NOMO-1 (cell line): ENCODE measurements at regions not wholly inside any gene's neighbourhood (a gene's known extent, or its start where the extent isn't known, plus 50 kb on each side); places are given as distances from the start of the nearest gene placed in this dataset.

ENCODE experiments used
- DNase-seq, 2 experiments: peaks; one replicate each; lab custom pipeline; 2025; ENCODE audit not compliant: unreplicated experiment in 2 of 2; lab: John Stamatoyannopoulos, UW

- no peak for DNase-seq
Observed at GRCh38 chr16:9366048-9366969, 274.9 kb downstream of the HAPSTR1 start.

- no peak for DNase-seq
Observed at GRCh38 chr16:9370061-9370491, 278.6 kb downstream of the HAPSTR1 start.

- no peak for DNase-seq
Observed at GRCh38 chr16:9371713-9372448, 280.4 kb downstream of the HAPSTR1 start.

GRCh38 chr16:9372934-9373890 is 281.8 kb downstream of the HAPSTR1 start:
- no peak for DNase-seq

- DNase-seq: no peak
Observed at GRCh38 chr16:9374061-9374460, 282.6 kb downstream of the HAPSTR1 start.

- DNase-seq: peak in 1 of 2 experiments; percentile 2
Observed at GRCh38 chr16:9378876-9379275, 287.4 kb downstream of the HAPSTR1 start.

GRCh38 chr16:9380221-9380620 is 288.8 kb downstream of the HAPSTR1 start:
- DNase-seq: no peak

GRCh38 chr16:9381399-9381798 is 290.0 kb downstream of the HAPSTR1 start:
- no peak for DNase-seq

GRCh38 chr16:9381905-9382304 is 290.5 kb downstream of the HAPSTR1 start:
- DNase-seq: no peak

GRCh38 chr16:9383281-9383680 is 291.8 kb downstream of the HAPSTR1 start:
- DNase-seq: no peak

- no peak for DNase-seq
Observed at GRCh38 chr16:9384141-9384540, 292.7 kb downstream of the HAPSTR1 start.

GRCh38 chr16:9389543-9390207 is 298.2 kb downstream of the HAPSTR1 start:
- DNase-seq: no peak

GRCh38 chr16:9392956-9393355 is 301.5 kb downstream of the HAPSTR1 start:
- no peak for DNase-seq

- DNase-seq: no peak
Observed at GRCh38 chr16:9393591-9393990, 302.1 kb downstream of the HAPSTR1 start.

GRCh38 chr16:9395958-9396359 is 304.5 kb downstream of the HAPSTR1 start:
- DNase-seq: no peak

- DNase-seq: no peak
Observed at GRCh38 chr16:9399573-9399972, 308.1 kb downstream of the HAPSTR1 start.

- no peak for DNase-seq
Observed at GRCh38 chr16:9401173-9401572, 309.7 kb downstream of the HAPSTR1 start.

GRCh38 chr16:9402293-9402860 is 310.9 kb downstream of the HAPSTR1 start:
- no peak for DNase-seq

GRCh38 chr16:9404811-9405210 is 313.4 kb downstream of the HAPSTR1 start:
- no peak for DNase-seq
